ENCODE measurements at regions not wholly inside any gene's neighbourhood (a gene's known extent, or its start where the extent isn't known, plus 50 kb on each side); places are given as distances from the start of the nearest gene placed in this dataset.
A peak's percentile ranks its signal among the peaks of the same experiment; 100 is the strongest.

- H3K4me1 ChIP-seq (ENCODE audit: insufficient read depth, low read length), result peaks cover 8% of the 10 kb centered on the region
- H3K9me3 ChIP-seq (ENCODE audit: insufficient read depth, low read depth, low read length), result no peaks in the 10 kb centered on the region
- no peaks in the 10 kb centered on the region for H3K36me3 ChIP-seq (ENCODE audit: insufficient read depth, low read length)
- TF ChIP-seq EZH2 (IDR thresholded peaks at IDR 0.05; ENCODE audit: insufficient read depth, low read length) (no peak), CTCF (IDR thresholded peaks at IDR 0.05; ENCODE audit: insufficient read depth, low read depth, low read length) (no peak)
- peak overlapping the region; percentile 2 for H2AFZ ChIP-seq (ENCODE audit: low read depth, low read length)
- no peaks in the 10 kb centered on the region for H3K27me3 Mint-ChIP-seq (ENCODE audit: low read depth, unreplicated experiment)
- no peak overlapping the region for H3K9ac ChIP-seq (ENCODE audit: low read length)
- peak overlapping the region; percentile 43 for H3K27ac ChIP-seq (ENCODE audit: low read depth, low read length)
- no peaks in the 10 kb centered on the region for H3K27me3 ChIP-seq (ENCODE audit: insufficient read depth, low read length)
- no peaks in the 10 kb centered on the region for H3K9me3 Mint-ChIP-seq (ENCODE audit: unreplicated experiment)
- peak overlapping the region; percentile 33 for H3K4me2 ChIP-seq (ENCODE audit: low read length)
- no peaks in the 10 kb centered on the region for H3K79me2 ChIP-seq (ENCODE audit: insufficient read depth, low read length)
- H3K4me3 Mint-ChIP-seq (ENCODE audit: unreplicated experiment), result no peak overlapping the region
- peak overlapping the region; percentile 58 for H3K27ac Mint-ChIP-seq (ENCODE audit: unreplicated experiment)
- no peak overlapping the region for H3K4me3 ChIP-seq (ENCODE audit: insufficient read depth, low read depth, low read length)
- no peaks in the 10 kb centered on the region for H3K4me1 Mint-ChIP-seq (ENCODE audit: low read depth, unreplicated experiment)
- DNase-seq (ENCODE audit: low read depth) (peak; percentile 84), FAIRE-seq (no peak)
- H4K20me1 ChIP-seq (ENCODE audit: insufficient read depth, low read length), result no peaks in the 10 kb centered on the region
- H3K36me3 Mint-ChIP-seq (ENCODE audit: low read depth, unreplicated experiment), result no peaks in the 10 kb centered on the region
Measured at GRCh38 chr6:95087394-95088097, 489.8 kb upstream of the MANEA start.

GRCh38 chr6:95091823-95092436 lies 485.4 kb upstream of the MANEA start:
- peak; percentile 36 for DNase-seq (ENCODE audit: low read depth)
- no peaks in the 10 kb centered on the region for H3K36me3 ChIP-seq (ENCODE audit: insufficient read depth, low read length)
- TF ChIP-seq EZH2 (IDR thresholded peaks at IDR 0.05; ENCODE audit: insufficient read depth, low read length), result no peak
- peak; percentile 62 for TF ChIP-seq CTCF (IDR thresholded peaks at IDR 0.05; ENCODE audit: insufficient read depth, low read depth, low read length)
- Mint-ChIP-seq H3K4me3 (ENCODE audit: unreplicated experiment) (no peak overlapping the region), H3K36me3 (ENCODE audit: low read depth, unreplicated experiment) (no peaks in the 10 kb centered on the region), H3K27me3 (ENCODE audit: low read depth, unreplicated experiment) (no peaks in the 10 kb centered on the region), H3K27ac (ENCODE audit: unreplicated experiment) (no peak overlapping the region), H3K4me1 (ENCODE audit: low read depth, unreplicated experiment) (peaks cover 11% of the 10 kb centered on the region), H3K9me3 (ENCODE audit: unreplicated experiment) (no peaks in the 10 kb centered on the region)
- no peaks in the 10 kb centered on the region for H3K79me2 ChIP-seq (ENCODE audit: insufficient read depth, low read length)
- peaks cover 19% of the 10 kb centered on the region for H3K4me1 ChIP-seq (ENCODE audit: insufficient read depth, low read length)
- H3K27ac ChIP-seq (ENCODE audit: low read depth, low read length), result no peak overlapping the region
- H3K9me3 ChIP-seq (ENCODE audit: insufficient read depth, low read depth, low read length), result no peaks in the 10 kb centered on the region
- H3K9ac ChIP-seq (ENCODE audit: low read length), result no peak overlapping the region
- H2AFZ ChIP-seq (ENCODE audit: low read depth, low read length), result no peak overlapping the region
- FAIRE-seq, result no peak
- no peak overlapping the region for H3K4me2 ChIP-seq (ENCODE audit: low read length)
- no peaks in the 10 kb centered on the region for H4K20me1 ChIP-seq (ENCODE audit: insufficient read depth, low read length)
- no peak overlapping the region for H3K4me3 ChIP-seq (ENCODE audit: insufficient read depth, low read depth, low read length)
- H3K27me3 ChIP-seq (ENCODE audit: insufficient read depth, low read length), result no peaks in the 10 kb centered on the region

- Mint-ChIP-seq H3K27me3 (ENCODE audit: low read depth, unreplicated experiment) (no peaks in the 10 kb centered on the region), H3K4me1 (ENCODE audit: low read depth, unreplicated experiment) (peaks cover 11% of the 10 kb centered on the region), H3K9me3 (ENCODE audit: unreplicated experiment) (no peaks in the 10 kb centered on the region), H3K27ac (ENCODE audit: unreplicated experiment) (no peak overlapping the region), H3K36me3 (ENCODE audit: low read depth, unreplicated experiment) (no peaks in the 10 kb centered on the region), H3K4me3 (ENCODE audit: unreplicated experiment) (no peak overlapping the region)
- Histone ChIP-seq H3K4me2 (ENCODE audit: low read length) (peak overlapping the region; percentile 70), H3K4me3 (ENCODE audit: insufficient read depth, low read depth, low read length) (no peak overlapping the region), H3K9ac (ENCODE audit: low read length) (peak overlapping the region; percentile 38), H3K79me2 (ENCODE audit: insufficient read depth, low read length) (no peaks in the 10 kb centered on the region), H3K4me1 (ENCODE audit: insufficient read depth, low read length) (peaks cover 11% of the 10 kb centered on the region), H2AFZ (ENCODE audit: low read depth, low read length) (peak overlapping the region; percentile 37), H3K36me3 (ENCODE audit: insufficient read depth, low read length) (no peaks in the 10 kb centered on the region), H4K20me1 (ENCODE audit: insufficient read depth, low read length) (no peaks in the 10 kb centered on the region), H3K27ac (ENCODE audit: low read depth, low read length) (peak overlapping the region; percentile 41), H3K27me3 (ENCODE audit: insufficient read depth, low read length) (no peaks in the 10 kb centered on the region), H3K9me3 (ENCODE audit: insufficient read depth, low read depth, low read length) (no peaks in the 10 kb centered on the region)
- peak; percentile 37 for DNase-seq (ENCODE audit: low read depth)
- TF ChIP-seq CTCF (IDR thresholded peaks at IDR 0.05; ENCODE audit: insufficient read depth, low read depth, low read length) (no peak), EZH2 (IDR thresholded peaks at IDR 0.05; ENCODE audit: insufficient read depth, low read length) (no peak)
- FAIRE-seq, result no peak
Measured at GRCh38 chr6:95093154-95093553, 484.2 kb upstream of the MANEA start.

All from astrocyte (in vitro differentiated cells and primary cell).